Common myeloid progenitor, CD34-positive (primary cell): ENCODE measurements at regions not wholly inside any gene's neighbourhood (a gene's known extent, or its start where the extent isn't known, plus 50 kb on each side); places are given as distances from the start of the nearest gene placed in this dataset.

Source experiments
- CTCF ChIA-PET: fragments of 350-600 bp; sonication (Branson Sonifier 250); formaldehyde crosslinking; loops from one replicate; lab custom pipeline; 2021; ENCODE audit warnings: antibody characterized with exemption; lab: Charles Lee
- POLR2A ChIA-PET: fragments of 350-600 bp; sonication (Branson Sonifier 250); formaldehyde crosslinking; loops from one replicate; lab custom pipeline; 2021; ENCODE audit warnings: antibody characterized with exemption; lab: Charles Lee
- DNase-seq, 3 donors: peaks; one replicate each; pipeline versions ENCODE4 v3.0.0 to v3.0.0-alpha.2; 2013
- H3K27ac ChIP-seq, 2 experiments: 1 replicate in 1 of 2; 2 replicates in 1 of 2; pipeline ENCODE4 v1.7.0; 2013; ENCODE audit warnings: inconsistent platforms in 2 of 2, low read length in 2 of 2, mild to moderate bottlenecking in 2 of 2, low read depth in 1 of 2, moderate library complexity in 1 of 2; ENCODE audit not compliant: severe bottlenecking in 2 of 2, insufficient read depth in 1 of 2, poor library complexity in 1 of 2
- H3K27me3 ChIP-seq, 5 experiments: replicated peaks in 2 of 5; 1 replicate in 3 of 5; 2 replicates in 2 of 5; pipeline versions ENCODE4 v1.6.1 to v1.7.0; 2013; ENCODE audit warnings: low read length in 4 of 5, mild to moderate bottlenecking in 2 of 5, moderate library complexity in 2 of 5, inconsistent platforms in 1 of 5; ENCODE audit not compliant: insufficient read depth in 5 of 5, control insufficient read depth in 4 of 5
- H3K36me3 ChIP-seq, 4 experiments: 1 replicate in 2 of 4; 2 replicates in 2 of 4; pipeline versions ENCODE4 v1.6.1 to v1.7.0; 2013; ENCODE audit warnings: low read length in 3 of 4, control low read depth in 1 of 4, mild to moderate bottlenecking in 1 of 4; ENCODE audit not compliant: control insufficient read depth in 4 of 4, insufficient read depth in 4 of 4
- H3K4me1 ChIP-seq, 4 experiments: 1 replicate in 3 of 4; 2 replicates in 1 of 4; pipeline versions ENCODE4 v1.6.1 to v1.7.1; 2013; ENCODE audit warnings: low read length in 3 of 4, mild to moderate bottlenecking in 3 of 4, control low read depth in 1 of 4, inconsistent platforms in 1 of 4, moderate library complexity in 1 of 4; ENCODE audit not compliant: control insufficient read depth in 4 of 4, insufficient read depth in 4 of 4; ENCODE audit errors: control extremely low read depth in 1 of 4
- H3K4me3 ChIP-seq, 7 experiments: 1 replicate in 4 of 7; 2 replicates in 3 of 7; pipeline versions ENCODE4 v1.5.1 to v1.7.0; 2013; ENCODE audit warnings: mild to moderate bottlenecking in 7 of 7, low read length in 6 of 7, moderate library complexity in 6 of 7, inconsistent platforms in 2 of 7, low read depth in 2 of 7, control low read depth in 1 of 7; ENCODE audit not compliant: insufficient read depth in 4 of 7, control insufficient read depth in 1 of 7; ENCODE audit errors: extremely low read depth in 1 of 7
- H3K9me3 ChIP-seq, 5 experiments: 1 replicate in 4 of 5; 2 replicates in 1 of 5; pipeline versions ENCODE4 v1.6.1 to v1.7.1; 2013; ENCODE audit warnings: low read length in 4 of 5, mild to moderate bottlenecking in 2 of 5, inconsistent platforms in 1 of 5, low read depth in 1 of 5, moderate library complexity in 1 of 5; ENCODE audit not compliant: control insufficient read depth in 4 of 5, insufficient read depth in 2 of 5; ENCODE audit errors: control extremely low read depth in 1 of 5
- WGBS: methylation state at CpG from one replicate; pipeline ENCODE4 v1.1.5; 2013; ENCODE audit not compliant: insufficient coverage; 5-methylcytosine and 5-hydroxymethylcytosine counted together

GRCh38 chr20:55790178-55790577, 215.1 kb downstream of the CBLN4 start:
- CTCF ChIA-PET, result no interaction called here

GRCh38 chr20:55784036-55784435, 221.3 kb downstream of the CBLN4 start:
- POLR2A ChIA-PET, result no interaction called here
- 100% methylated on average over 1 of the region's 2 CpGs for WGBS
- no peak for DNase-seq

More at GRCh38 chr20:55790178-55790577, 215.1 kb downstream of the CBLN4 start:
- H3K4me3 ChIP-seq, result no peak overlapping the region
- H3K27ac ChIP-seq, result no peak overlapping the region
- POLR2A ChIA-PET, result no interaction called here
- no peak for DNase-seq
- H3K27me3 ChIP-seq, result no peaks in the 10 kb centered on the region
- no peaks in the 10 kb centered on the region for H3K9me3 ChIP-seq
- no peaks in the 10 kb centered on the region for H3K4me1 ChIP-seq
- 92% methylated on average over 5 of the region's 6 CpGs for WGBS
- no peaks in the 10 kb centered on the region for H3K36me3 ChIP-seq

GRCh38 chr20:55783381-55783780, 221.9 kb downstream of the CBLN4 start:
- Histone ChIP-seq H3K4me1 (no peaks in the 10 kb centered on the region), H3K36me3 (no peaks in the 10 kb centered on the region), H3K4me3 (no peak overlapping the region), H3K9me3 (no peaks in the 10 kb centered on the region), H3K27me3 (no peaks in the 10 kb centered on the region), H3K27ac (no peak overlapping the region)
- POLR2A ChIA-PET, result no interaction called here
- DNase-seq, result no peak
- WGBS, result 67% methylated on average over 1 of the region's 3 CpGs
- CTCF ChIA-PET, result interaction anchor here (1.2 kb wide), 1 partner anchor 9 kb away, joined by 3 read pairs; no protein-coding TSS in a partner anchor

More at GRCh38 chr20:55784036-55784435, 221.3 kb downstream of the CBLN4 start:
- Histone ChIP-seq H3K4me3 (no peak overlapping the region), H3K4me1 (no peaks in the 10 kb centered on the region), H3K27me3 (no peaks in the 10 kb centered on the region), H3K9me3 (no peaks in the 10 kb centered on the region), H3K36me3 (no peaks in the 10 kb centered on the region), H3K27ac (no peak overlapping the region)
- CTCF ChIA-PET, result interaction anchor here (1.2 kb wide), 1 partner anchor 10 kb away, joined by 3 read pairs; no protein-coding TSS in a partner anchor

GRCh38 chr20:55782912-55783253, 222.4 kb downstream of the CBLN4 start:
- H3K4me1 ChIP-seq, result no peaks in the 10 kb centered on the region
- H3K27ac ChIP-seq, result no peak overlapping the region
- 84% methylated on average over 7 of the region's 8 CpGs for WGBS
- H3K36me3 ChIP-seq, result no peaks in the 10 kb centered on the region
- ChIA-PET POLR2A (no interaction called here), CTCF (interaction anchor here (1.2 kb wide), 1 partner anchor 9 kb away, joined by 3 read pairs; no protein-coding TSS in a partner anchor)
- H3K4me3 ChIP-seq, result no peak overlapping the region
- no peak for DNase-seq
- H3K27me3 ChIP-seq, result no peaks in the 10 kb centered on the region
- H3K9me3 ChIP-seq, result no peaks in the 10 kb centered on the region

- whole genome bisulfite sequencing, result 94% methylated on average over 5 of the region's 5 CpGs
- DNase-seq, result no peak
- Histone ChIP-seq H3K27me3 (no peaks in the 10 kb centered on the region), H3K4me3 (no peak overlapping the region), H3K4me1 (no peaks in the 10 kb centered on the region), H3K9me3 (no peaks in the 10 kb centered on the region), H3K27ac (no peak overlapping the region), H3K36me3 (no peaks in the 10 kb centered on the region)
- CTCF ChIA-PET, result no interaction called here
- POLR2A ChIA-PET, result no interaction called here
These were observed 223.0 kb downstream of the CBLN4 start for GRCh38 chr20:55782224-55782911.

GRCh38 chr20:55778796-55779195, 226.5 kb downstream of the CBLN4 start:
- no peaks in the 10 kb centered on the region for H3K27me3 ChIP-seq
- POLR2A ChIA-PET, result no interaction called here
- no peaks in the 10 kb centered on the region for H3K9me3 ChIP-seq
- no peaks in the 10 kb centered on the region for H3K36me3 ChIP-seq
- no peak for DNase-seq
- no peak overlapping the region for H3K27ac ChIP-seq
- WGBS, result 100% methylated on average over 2 of the region's 5 CpGs
- H3K4me1 ChIP-seq, result no peaks in the 10 kb centered on the region
- CTCF ChIA-PET, result no interaction called here
- no peak overlapping the region for H3K4me3 ChIP-seq

- no peaks in the 10 kb centered on the region for H3K4me1 ChIP-seq
- no peaks in the 10 kb centered on the region for H3K9me3 ChIP-seq
- H3K27me3 ChIP-seq, result no peaks in the 10 kb centered on the region
- no peaks in the 10 kb centered on the region for H3K36me3 ChIP-seq
- no peak for DNase-seq
- H3K4me3 ChIP-seq, result no peak overlapping the region
- no peak overlapping the region for H3K27ac ChIP-seq
- WGBS, result 90% methylated on average over 2 of the region's 2 CpGs
- ChIA-PET POLR2A (no interaction called here), CTCF (no interaction called here)
These were observed 227.7 kb downstream of the CBLN4 start for GRCh38 chr20:55777641-55778040.
